ENCODE measurements at regions not wholly inside any gene's neighbourhood (a gene's known extent, or its start where the extent isn't known, plus 50 kb on each side); places are given as distances from the start of the nearest gene placed in this dataset.

GRCh38 chr10:78150756-78151155, 117.1 kb downstream of the RPS24 start:
- no peak for ATAC-seq
- intact Hi-C loops (cut with DNase I): no loop called here

GRCh38 chr10:78155722-78156121, 122.1 kb downstream of the RPS24 start:
- intact Hi-C loops (cut with DNase I): no loop called here
- no peak for ATAC-seq
- no peak for DNase-seq (ENCODE audit: low spot score)

More at GRCh38 chr10:78150756-78151155, 117.1 kb downstream of the RPS24 start:
- no peak for DNase-seq (ENCODE audit: low spot score)

DNA sequence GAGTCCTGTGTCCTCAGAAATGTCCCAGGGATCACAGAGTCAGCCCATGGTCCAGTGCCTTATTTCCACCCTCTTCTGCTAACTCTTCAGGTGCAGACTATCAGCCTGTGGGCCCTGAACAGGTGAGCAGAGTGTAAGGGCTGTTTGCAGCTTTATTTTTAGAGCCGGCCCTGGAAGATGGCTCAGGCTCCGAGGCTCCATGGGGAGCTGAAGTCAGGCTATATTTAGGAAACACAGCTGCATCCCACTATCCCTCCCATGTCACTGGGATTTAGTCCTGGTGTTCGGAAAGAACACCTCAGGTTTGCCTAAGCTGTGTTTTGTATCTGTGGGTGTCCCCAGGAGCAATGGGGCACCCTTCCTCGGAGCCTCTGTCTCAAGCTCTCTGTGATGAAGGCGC, 126.9 kb downstream of the RPS24 start:
- DNase-seq (ENCODE audit: low spot score): no peak
- ATAC-seq: no peak
- intact Hi-C loops (cut with DNase I): no loop called here

- intact Hi-C loops (cut with DNase I): no loop called here
- DNase-seq (ENCODE audit: low spot score) (no peak), ATAC-seq (no peak)
Measured at GRCh38 chr10:78162853-78163252, 129.2 kb downstream of the RPS24 start.

- intact Hi-C loops (cut with DNase I): no loop called here
- DNase-seq (ENCODE audit: low spot score) (no peak), ATAC-seq (no peak)
Measured at GRCh38 chr10:78164702-78165101, 131.0 kb downstream of the RPS24 start.

- no peak for DNase-seq (ENCODE audit: low spot score)
- ATAC-seq: no peak
- intact Hi-C loops (cut with DNase I): no loop called here
Measured at GRCh38 chr10:78165172-78165571, 131.5 kb downstream of the RPS24 start.

GRCh38 chr10:78165617-78166016, 132.0 kb downstream of the RPS24 start:
- no peak for ATAC-seq
- intact Hi-C loops (cut with DNase I): no loop called here
- no peak for DNase-seq (ENCODE audit: low spot score)

GRCh38 chr10:78166261-78166660, 132.6 kb downstream of the RPS24 start:
- ATAC-seq: no peak
- intact Hi-C loops (cut with DNase I): no loop called here
- DNase-seq (ENCODE audit: low spot score): no peak

DNA sequence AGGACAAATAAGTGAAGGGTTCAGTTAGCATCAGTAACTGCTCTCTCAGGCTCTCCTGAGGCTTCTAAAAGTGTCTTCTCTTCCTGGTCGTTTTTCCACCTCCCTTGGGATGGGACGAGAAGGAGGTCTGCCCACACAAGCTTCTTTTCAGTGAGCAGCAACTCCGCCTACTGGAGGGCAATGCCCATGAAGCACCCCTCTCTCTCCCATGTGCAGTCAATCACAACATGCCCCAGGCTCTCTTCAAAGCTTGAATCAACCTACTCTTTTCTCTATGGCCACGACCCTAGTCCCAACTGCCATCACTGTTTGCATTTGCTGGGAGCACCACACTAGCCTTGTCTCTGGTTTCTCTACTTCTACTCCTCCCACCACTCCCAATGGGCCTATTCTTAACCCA, 135.6 kb downstream of the RPS24 start:
- ATAC-seq: no peak
- intact Hi-C loops (cut with DNase I): no loop called here
- no peak for DNase-seq (ENCODE audit: low spot score)

DNA sequence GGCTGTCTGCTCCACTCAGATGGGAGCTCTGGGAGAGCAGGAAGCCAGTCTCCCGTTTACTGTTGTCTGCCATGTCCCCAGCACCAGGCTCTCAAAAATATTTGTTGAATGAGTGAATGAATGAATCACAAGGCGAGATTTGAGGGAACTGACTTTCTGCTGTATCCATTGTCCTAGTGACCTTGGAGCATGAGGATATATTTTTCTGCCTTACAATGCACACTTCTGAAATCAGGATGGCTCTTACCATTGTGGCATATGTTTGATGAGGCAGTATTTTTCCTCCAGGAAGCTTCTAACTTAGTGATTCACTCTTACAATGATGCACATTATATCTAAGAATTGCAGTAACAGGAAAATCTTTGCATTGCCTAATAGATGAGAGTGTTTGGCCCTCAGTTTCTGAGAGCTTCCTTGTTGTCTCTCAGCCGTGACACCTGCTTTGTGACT, 136.4 kb downstream of the RPS24 start:
- ATAC-seq (no peak), DNase-seq (ENCODE audit: low spot score) (no peak)
- intact Hi-C loops (cut with DNase I): no loop called here

GRCh38 chr10:78171633-78172400, 138.2 kb downstream of the RPS24 start:
- DNase-seq (ENCODE audit: low spot score) (no peak), ATAC-seq (no peak)
- intact Hi-C loops (cut with DNase I): no loop called here

DNA sequence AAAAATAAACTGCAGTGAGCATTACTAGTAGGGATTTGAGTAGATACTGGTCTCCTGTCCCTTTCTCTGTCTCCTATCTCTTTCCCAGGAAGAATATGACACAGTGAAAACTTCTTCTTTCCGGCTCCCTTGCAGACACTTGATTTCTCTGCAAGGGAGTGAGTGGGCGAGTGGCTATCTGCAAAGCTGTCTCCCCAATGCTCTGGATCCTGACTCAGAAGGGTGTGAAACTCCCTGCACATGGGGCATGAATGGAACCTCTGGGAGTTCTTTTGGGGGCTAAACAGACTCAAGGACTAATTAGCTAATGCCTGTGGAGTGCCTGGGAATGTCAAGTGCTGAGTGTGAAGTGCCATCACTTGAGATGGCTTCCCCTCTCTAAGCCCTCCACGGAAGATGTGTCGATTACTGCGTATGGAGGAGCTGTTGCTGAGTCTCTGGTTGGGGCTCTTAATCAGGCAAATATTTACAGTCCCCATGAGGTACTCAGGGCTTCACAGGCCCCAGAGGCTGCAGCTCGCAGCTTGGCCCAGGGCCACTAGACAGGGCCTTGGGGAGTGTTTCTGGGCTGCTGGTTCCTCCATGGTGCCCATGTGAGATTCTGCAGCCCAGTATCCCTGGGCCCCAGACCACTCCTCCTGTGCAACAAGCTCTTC, 139.8 kb downstream of the RPS24 start:
- ATAC-seq (no peak), DNase-seq (ENCODE audit: low spot score) (no peak)

GRCh38 chr10:78175444-78176015, 141.9 kb downstream of the RPS24 start:
- no peak for DNase-seq (ENCODE audit: low spot score)
- ATAC-seq: peak; percentile 73
- intact Hi-C loops (cut with DNase I): no loop called here

More for the DNA sequence above, 139.8 kb downstream of the RPS24 start:
- intact Hi-C loops (cut with DNase I): no loop called here

DNA sequence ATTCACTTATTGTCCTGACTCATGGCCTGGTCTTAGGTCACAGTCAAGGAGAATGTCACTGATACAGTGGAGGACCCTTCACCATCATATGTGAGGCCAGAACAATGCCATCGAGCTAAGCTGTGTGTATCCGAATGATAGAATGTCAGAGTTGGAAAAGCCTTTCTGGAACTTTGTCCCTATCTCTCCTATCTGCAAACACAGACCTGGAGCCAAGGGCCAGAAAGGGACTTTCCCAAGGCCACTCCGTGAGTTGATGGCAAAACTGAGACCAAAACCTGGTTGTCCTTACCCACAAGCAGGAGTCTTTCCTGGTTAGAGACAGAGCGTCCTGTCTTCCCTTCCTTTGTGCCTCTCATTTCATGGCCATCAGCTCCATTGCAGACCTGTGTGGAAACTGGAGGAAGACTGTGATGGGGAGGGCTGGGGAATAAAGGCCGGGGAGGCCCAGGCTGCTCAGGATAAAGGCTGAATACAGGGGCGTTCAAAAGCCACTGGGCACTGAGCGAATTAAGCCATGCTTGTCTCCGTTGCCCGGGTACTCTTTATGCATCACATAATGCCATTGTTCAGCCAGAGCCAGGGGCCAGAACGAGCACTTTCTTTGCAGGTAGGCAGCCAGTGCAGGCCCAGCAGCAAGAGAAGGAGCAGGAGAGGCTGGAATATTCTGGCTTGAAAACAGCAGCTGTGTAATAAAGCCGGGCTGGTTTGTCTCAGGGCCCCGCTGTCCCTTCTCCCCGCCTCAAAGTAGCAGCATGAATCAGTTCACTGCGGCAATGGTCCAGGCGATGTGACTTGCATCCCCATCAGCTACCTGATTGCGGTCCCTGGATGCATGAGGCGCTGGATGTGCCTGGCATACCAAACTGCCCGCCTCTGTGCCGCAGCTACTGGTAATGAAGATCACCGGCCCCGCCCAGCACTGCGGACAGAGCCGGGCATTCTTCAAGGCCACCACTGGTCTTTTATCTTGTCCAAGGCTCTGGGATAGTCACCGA, 143.0 kb downstream of the RPS24 start:
- DNase-seq (ENCODE audit: low spot score) (no peak), ATAC-seq (no peak)
- intact Hi-C loops (cut with DNase I): no loop called here

DNA sequence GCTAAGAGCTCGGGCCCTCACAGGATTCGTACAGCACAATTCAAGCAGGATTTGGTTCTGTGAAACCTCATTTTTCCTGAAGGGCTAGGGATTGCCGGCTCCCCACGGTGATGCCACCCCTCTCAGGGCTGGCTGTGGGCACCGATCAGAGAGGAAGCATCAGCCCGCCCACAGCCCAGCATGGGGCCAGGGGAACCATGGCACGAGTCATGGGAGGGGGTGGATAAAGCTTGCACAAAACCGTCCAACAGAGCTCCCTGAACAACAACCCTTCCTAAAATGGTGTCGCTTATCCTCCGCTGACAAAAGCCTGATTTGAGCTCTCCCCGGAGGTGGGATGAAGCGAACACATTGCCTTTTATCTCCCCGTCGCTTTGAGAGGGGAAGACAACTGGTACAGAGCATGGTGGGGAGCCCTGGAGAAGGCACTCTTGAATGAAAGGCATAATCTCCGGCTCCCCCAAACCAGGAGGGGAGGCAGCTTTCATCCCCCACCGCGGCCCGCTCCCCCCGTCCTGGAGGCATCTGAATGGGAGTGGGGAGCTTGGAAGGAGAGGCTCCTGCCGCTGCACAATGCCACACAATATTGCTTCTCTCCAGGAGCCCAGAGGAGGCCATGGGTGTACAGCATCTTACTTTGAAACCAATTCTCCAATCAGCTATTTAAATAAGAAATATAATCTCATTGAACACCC, 144.0 kb downstream of the RPS24 start:
- intact Hi-C loops (cut with DNase I): no loop called here
- DNase-seq (ENCODE audit: low spot score): no peak
- no peak for ATAC-seq

DNA sequence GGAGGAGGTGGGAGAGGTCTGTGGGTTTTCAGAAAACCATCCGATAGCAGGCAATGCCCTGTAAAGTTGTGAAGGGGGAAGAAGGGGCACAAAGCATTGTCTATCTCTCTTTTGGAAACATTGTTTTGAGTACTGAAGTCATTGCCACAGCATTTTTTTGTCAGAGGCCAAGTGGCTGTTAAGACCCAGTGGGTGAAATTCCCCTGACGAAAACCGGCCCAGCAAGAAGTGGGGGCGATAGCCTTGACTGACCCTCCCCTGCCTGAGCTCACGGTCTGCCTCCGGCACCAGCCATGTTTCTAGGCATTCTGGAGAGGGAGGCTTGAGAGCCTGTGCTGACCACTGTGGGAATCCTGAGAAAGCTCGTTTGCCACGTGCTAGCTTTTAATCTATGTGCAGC, 144.7 kb downstream of the RPS24 start:
- DNase-seq (ENCODE audit: low spot score): no peak
- no peak for ATAC-seq

GRCh38 chr10:78178940-78179339, 145.3 kb downstream of the RPS24 start:
- intact Hi-C loops (cut with DNase I): no loop called here
- no peak for DNase-seq (ENCODE audit: low spot score)
- ATAC-seq: no peak

More for the DNA sequence above, 144.7 kb downstream of the RPS24 start:
- intact Hi-C loops (cut with DNase I): no loop called here

GRCh38 chr10:78179886-78180705, 146.4 kb downstream of the RPS24 start:
- ATAC-seq (no peak), DNase-seq (ENCODE audit: low spot score) (no peak)
- intact Hi-C loops (cut with DNase I): no loop called here

Measured in sciatic nerve (tissue), 2 donors.